HFF-Myc (cell line): ENCODE measurements at regions not wholly inside any gene's neighbourhood (a gene's known extent, or its start where the extent isn't known, plus 50 kb on each side); places are given as distances from the start of the nearest gene placed in this dataset.

Experiments
- DNase-seq: peaks from one replicate; pipeline ENCODE4 v3.0.0-alpha.2; 2011; ENCODE audit warnings: low read depth; ENCODE audit errors: extremely low read depth
- H3K4me3 ChIP-seq: replicated peaks from 2 replicates; pipeline ENCODE4 v1.5.1; 2011; ENCODE audit warnings: low read depth, mild to moderate bottlenecking, control low read depth, low read length
- CTCF ChIP-seq: IDR thresholded peaks from 2 replicates; pipeline ENCODE4 v1.5.1; 2012; ENCODE audit warnings: mild to moderate bottlenecking, low read depth, low read length, control low read depth; ENCODE audit errors: missing control alignments

DNA sequence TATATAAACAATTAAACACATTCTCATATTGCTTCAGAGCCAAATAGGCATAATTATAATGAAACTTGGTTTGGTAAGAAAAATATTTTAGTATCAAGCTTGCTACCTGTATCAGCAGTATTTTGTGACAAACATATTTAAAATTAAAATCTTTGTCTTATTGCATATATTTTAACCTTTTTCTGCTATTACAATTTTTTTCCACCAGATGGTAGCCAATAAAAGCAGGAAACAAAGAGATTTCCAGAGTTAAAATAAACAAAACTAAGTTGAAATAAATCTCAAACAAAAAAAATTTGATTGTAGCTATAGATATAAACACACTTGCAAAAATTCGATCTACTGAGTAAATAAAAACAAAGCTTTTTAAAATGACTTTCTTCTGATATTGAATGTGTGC is 491.3 kb upstream of the GJE1 start:
- TF ChIP-seq CTCF, result no peak
- no peak overlapping the region for H3K4me3 ChIP-seq
- no peak for DNase-seq

- no peak for TF ChIP-seq CTCF
- H3K4me3 ChIP-seq, result no peak overlapping the region
- DNase-seq, result no peak
These were observed 497.1 kb upstream of the GJE1 start for GRCh38 chr6:141635621-141636020.

DNA sequence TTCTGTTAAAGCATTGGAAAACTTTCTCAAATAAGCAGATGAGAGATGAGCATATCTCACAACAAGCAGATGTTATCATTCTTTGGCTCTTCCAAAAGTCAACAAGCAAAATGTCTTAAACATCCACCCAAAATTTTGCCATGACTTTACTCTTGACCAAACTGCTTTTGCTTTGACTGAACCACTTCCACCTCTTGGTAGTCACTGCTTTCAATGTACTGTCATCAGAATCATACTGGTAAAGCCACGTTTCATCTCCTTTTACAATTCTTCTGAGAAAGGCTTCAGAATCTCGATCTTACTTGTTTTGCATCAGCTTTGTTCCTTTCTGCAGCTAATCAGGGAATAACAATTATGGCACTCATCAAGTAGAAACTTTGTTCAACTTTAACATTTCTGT is 498.5 kb upstream of the GJE1 start:
- no peak for TF ChIP-seq CTCF
- DNase-seq, result no peak
- H3K4me3 ChIP-seq, result no peak overlapping the region

- DNase-seq, result no peak
- TF ChIP-seq CTCF, result no peak
These were observed 508.4 kb upstream of the GJE1 start for GRCh38 chr6:141624301-141624700.

GRCh38 chr6:141618180-141618581 is 514.5 kb upstream of the GJE1 start:
- DNase-seq, result no peak
- TF ChIP-seq CTCF, result no peak
- no peak overlapping the region for H3K4me3 ChIP-seq

More at GRCh38 chr6:141624301-141624700, 508.4 kb upstream of the GJE1 start:
- H3K4me3 ChIP-seq, result no peak overlapping the region

GRCh38 chr6:141610741-141611140 is 522.0 kb upstream of the GJE1 start:
- H3K4me3 ChIP-seq, result no peak overlapping the region
- TF ChIP-seq CTCF, result peak; percentile 19
- no peak for DNase-seq

DNA sequence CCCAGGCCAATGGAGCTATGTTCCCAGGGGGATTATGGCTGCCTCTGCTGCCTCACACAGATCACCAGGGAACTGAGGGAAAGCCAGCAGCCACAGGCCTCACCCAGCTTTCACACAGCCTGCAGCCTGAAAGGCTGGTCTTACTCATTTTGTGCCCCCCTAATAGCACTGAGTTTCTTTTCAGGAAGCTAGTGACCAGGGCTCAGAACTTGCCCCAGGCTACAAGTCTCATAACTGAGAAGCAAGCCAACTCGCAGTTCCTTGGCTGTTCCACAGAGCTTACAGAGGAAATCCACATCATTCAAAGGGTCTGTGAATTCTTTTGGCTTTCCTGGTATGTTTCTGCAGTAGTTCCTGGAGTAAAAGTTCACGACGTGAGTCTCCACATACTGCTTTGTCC is 524.8 kb upstream of the GJE1 start:
- DNase-seq, result no peak
- H3K4me3 ChIP-seq, result no peak overlapping the region
- no peak for TF ChIP-seq CTCF
